WERI-Rb-1 (cell line): ENCODE measurements at regions not wholly inside any gene's neighbourhood (a gene's known extent, or its start where the extent isn't known, plus 50 kb on each side); places are given as distances from the start of the nearest gene placed in this dataset.
"Not testable (repeated sequence)": the region's sequence is repeated elsewhere in the genome, so short reads cannot be mapped to it uniquely, and the experiment has no call there.

Experiments
- DNase-seq: peaks from one replicate; pipeline ENCODE4 v3.0.0-alpha.2; 2020
- H3K27ac ChIP-seq: fragments of 250-450 bp; sonication (Bioruptor Pico); 2 replicates; pipeline ENCODE4 v1.5.1; 2020; ENCODE audit warnings: mild to moderate bottlenecking, moderate library complexity
- H3K27me3 ChIP-seq: fragments of 250-450 bp; sonication (Bioruptor Pico); 2 replicates; pipeline ENCODE4 v1.5.1; 2021; ENCODE audit warnings: mild to moderate bottlenecking, low read depth, moderate library complexity; ENCODE audit not compliant: insufficient read depth, severe bottlenecking
- H3K36me3 ChIP-seq: fragments of 250-450 bp; sonication (Bioruptor Pico); 2 replicates; pipeline ENCODE4 v1.5.1; 2020; ENCODE audit warnings: mild to moderate bottlenecking, moderate library complexity
- H3K4me3 ChIP-seq: 2 replicates; pipeline ENCODE4 v1.5.1; 2011; ENCODE audit warnings: low read depth, mild to moderate bottlenecking, control low read depth, low read length
- H3K9me3 ChIP-seq: fragments of 250-450 bp; sonication (Bioruptor Pico); 2 replicates; pipeline ENCODE4 v1.5.1; 2021; ENCODE audit warnings: mild to moderate bottlenecking, moderate library complexity; ENCODE audit not compliant: severe bottlenecking
- CTCF ChIP-seq: IDR thresholded peaks from 2 replicates; pipeline ENCODE4 v1.5.1; 2011; ENCODE audit warnings: low read depth, mild to moderate bottlenecking, control low read depth, inconsistent platforms, low read length

- Histone ChIP-seq H3K27ac (no peak overlapping the region), H3K36me3 (no peaks in the 10 kb centered on the region), H3K4me3 (no peak overlapping the region), H3K27me3 (no peaks in the 10 kb centered on the region), H3K9me3 (no peaks in the 10 kb centered on the region)
- no peak for DNase-seq
- no peak for TF ChIP-seq CTCF
Observed at GRCh38 chr6:164078532-164079274, 664.2 kb downstream of the QKI start.

- H3K27ac ChIP-seq, DNase-seq, H3K9me3 ChIP-seq, H3K36me3 ChIP-seq, H3K4me3 ChIP-seq, H3K27me3 ChIP-seq: not testable (repeated sequence)
Observed at GRCh38 chr6:164076818-164077532, 662.5 kb downstream of the QKI start.

- no peaks in the 10 kb centered on the region for H3K36me3 ChIP-seq
- H3K27me3 ChIP-seq: no peaks in the 10 kb centered on the region
- DNase-seq: no peak
- no peak overlapping the region for H3K4me3 ChIP-seq
- H3K9me3 ChIP-seq: no peaks in the 10 kb centered on the region
- H3K27ac ChIP-seq: no peak overlapping the region
- no peak for TF ChIP-seq CTCF
Observed at GRCh38 chr6:164075981-164076615, 661.6 kb downstream of the QKI start.

- Histone ChIP-seq H3K4me3 (no peak overlapping the region), H3K36me3 (no peaks in the 10 kb centered on the region), H3K9me3 (no peaks in the 10 kb centered on the region), H3K27me3 (no peaks in the 10 kb centered on the region), H3K27ac (no peak overlapping the region)
- TF ChIP-seq CTCF: no peak
- DNase-seq: no peak
Observed at GRCh38 chr6:164072240-164072666, 657.7 kb downstream of the QKI start.

- Histone ChIP-seq H3K9me3 (no peaks in the 10 kb centered on the region), H3K27me3 (no peaks in the 10 kb centered on the region), H3K36me3 (no peaks in the 10 kb centered on the region), H3K4me3 (no peak overlapping the region), H3K27ac (no peak overlapping the region)
- no peak for DNase-seq
- TF ChIP-seq CTCF: no peak
Observed at GRCh38 chr6:164069350-164069990, 655.0 kb downstream of the QKI start.

- H3K27ac ChIP-seq: no peak overlapping the region
Observed at GRCh38 chr6:164068527-164068926, 654.0 kb downstream of the QKI start.

More at GRCh38 chr6:164068527-164068926, 654.0 kb downstream of the QKI start:
- no peak for DNase-seq
- Histone ChIP-seq H3K36me3 (no peaks in the 10 kb centered on the region), H3K4me3 (no peak overlapping the region), H3K9me3 (no peaks in the 10 kb centered on the region), H3K27me3 (no peaks in the 10 kb centered on the region)
- no peak for TF ChIP-seq CTCF
